ENCODE measurements at regions not wholly inside any gene's neighbourhood (a gene's known extent, or its start where the extent isn't known, plus 50 kb on each side); places are given as distances from the start of the nearest gene placed in this dataset.

- TF ChIP-seq ZBTB33 (IDR thresholded peaks at IDR 0.05; ENCODE audit: extremely low read depth, insufficient replicate concordance, low read length): no peak
- TF ChIP-seq CTCF (IDR thresholded peaks at IDR 0.05 in 2 of 3, conservative IDR thresholded peaks at IDR 0.05 in 1 of 3; ENCODE audit: borderline replicate concordance in 1 of 3, insufficient read depth in 1 of 3, low read depth in 2 of 3, low read length in 2 of 3): no peak
- no peak for TF ChIP-seq SRF (IDR thresholded peaks at IDR 0.05; ENCODE audit: low read depth)
- no peak for TF ChIP-seq ATF3 (IDR thresholded peaks at IDR 0.05)
- TF ChIP-seq RAD21 (IDR thresholded peaks at IDR 0.05; ENCODE audit: low read depth): no peak
- no peak for TF ChIP-seq SIN3A (IDR thresholded peaks at IDR 0.05; ENCODE audit: low read depth)
- no peak for TF ChIP-seq EGR1 (IDR thresholded peaks at IDR 0.05; ENCODE audit: low read depth)
- no peak for TF ChIP-seq POLR2A (IDR thresholded peaks at IDR 0.05; ENCODE audit: borderline replicate concordance, extremely low read depth, insufficient read depth, insufficient read length)
Observed at GRCh38 chr11:107180236-107180635, 162.0 kb upstream of the GUCY1A2 start (continued).

- H4K20me1 ChIP-seq (ENCODE audit: insufficient read depth): no peaks in the 10 kb centered on the region
- H3K9me3 ChIP-seq (ENCODE audit: control insufficient read depth in 1 of 2, insufficient read depth in 1 of 2, low read depth in 1 of 2, low read length in 2 of 2): no peaks in the 10 kb centered on the region
- ChIA-PET CTCF (no interaction called here), RAD21 (ENCODE audit: low non-redundant PET in 1 of 2, low total read pairs in 2 of 2, uncharacterized antibody in 2 of 2, unreplicated experiment in 2 of 2) (no interaction called here), POLR2A (no interaction called here)
- no peak overlapping the region for H3K9ac ChIP-seq (ENCODE audit: low read length)
- no peak overlapping the region for H3K4me3 ChIP-seq (replicated peaks in 1 of 2; ENCODE audit: low read depth in 1 of 2, low read length in 2 of 2)
- H3K27me3 ChIP-seq (ENCODE audit: insufficient read depth, low read length): no peaks in the 10 kb centered on the region
- H3K36me3 ChIP-seq (ENCODE audit: control insufficient read depth in 1 of 2, insufficient read depth in 2 of 2, low read length in 2 of 2): no peaks in the 10 kb centered on the region
- no peaks in the 10 kb centered on the region for H3K4me1 ChIP-seq (ENCODE audit: control insufficient read depth in 1 of 2, insufficient read depth in 2 of 2, low read length in 2 of 2)
- no peak overlapping the region for H3K4me2 ChIP-seq (ENCODE audit: low read length)
- intact Hi-C loops (cut with micrococcal nuclease): no loop called here
- no peak overlapping the region for H2AFZ ChIP-seq (ENCODE audit: low read depth, low read length, poor library complexity, severe bottlenecking)
- DNase-seq (ENCODE audit: low read depth, low spot score) (no peak), ATAC-seq (no peak)
- no peaks in the 10 kb centered on the region for H3K79me2 ChIP-seq (ENCODE audit: insufficient read depth, low read length)
- H3K9me2 ChIP-seq (ENCODE audit: insufficient read depth): no peaks in the 10 kb centered on the region
- BruUV-seq (replicated peaks): no TSS peak
- no peak overlapping the region for H3K27ac ChIP-seq (ENCODE audit: low read depth, low read length)
- TF ChIP-seq JUND (IDR thresholded peaks at IDR 0.05) (no peak), ZNF274 (IDR thresholded peaks at IDR 0.05; ENCODE audit: low read depth, low read length) (no peak), SIN3A (IDR thresholded peaks at IDR 0.05; ENCODE audit: low read depth) (no peak), EZH2 (IDR thresholded peaks at IDR 0.05) (no peak), EZH2phosphoT487 (IDR thresholded peaks at IDR 0.05; ENCODE audit: borderline replicate concordance) (no peak), CEBPB (IDR thresholded peaks at IDR 0.05; ENCODE audit: low read depth) (no peak), TCF7L2 (IDR thresholded peaks at IDR 0.05; ENCODE audit: borderline replicate concordance, extremely low read depth, insufficient read depth, insufficient read length) (no peak), ATF3 (IDR thresholded peaks at IDR 0.05) (no peak), POLR2A (IDR thresholded peaks at IDR 0.05; ENCODE audit: borderline replicate concordance, extremely low read depth, insufficient read depth, insufficient read length) (no peak), SRF (IDR thresholded peaks at IDR 0.05; ENCODE audit: low read depth) (no peak), MAX (IDR thresholded peaks at IDR 0.05) (no peak), ZFX (IDR thresholded peaks at IDR 0.05) (no peak), ZBTB33 (IDR thresholded peaks at IDR 0.05; ENCODE audit: extremely low read depth, insufficient replicate concordance, low read length) (no peak)
Observed at GRCh38 chr11:107179829-107180228, 161.6 kb upstream of the GUCY1A2 start.
